ENCODE measurements at regions not wholly inside any gene's neighbourhood (a gene's known extent, or its start where the extent isn't known, plus 50 kb on each side); places are given as distances from the start of the nearest gene placed in this dataset.

- H3K4me3 Mint-ChIP-seq = no peak overlapping the region
- H3K9me3 Mint-ChIP-seq = no peaks in the 10 kb centered on the region
- H3K4me1 Mint-ChIP-seq = peaks cover 6% of the 10 kb centered on the region
- no peak for ATAC-seq
- no peaks in the 10 kb centered on the region for H3K36me3 Mint-ChIP-seq
- no peak overlapping the region for H3K27ac Mint-ChIP-seq
- DNase-seq (ENCODE audit: low spot score in 2 of 2) = no peak
These were observed 498.0 kb downstream of the FLRT2 start for GRCh38 chr14:86027990-86028389.

- Mint-ChIP-seq H3K36me3 (no peaks in the 10 kb centered on the region), H3K9me3 (no peaks in the 10 kb centered on the region), H3K4me3 (no peak overlapping the region), H3K4me1 (peaks cover 4% of the 10 kb centered on the region), H3K27ac (no peak overlapping the region)
- ATAC-seq (no peak), DNase-seq (ENCODE audit: low spot score in 2 of 2) (no peak)
These were observed 497.2 kb downstream of the FLRT2 start for GRCh38 chr14:86027144-86027543.

- DNase-seq (ENCODE audit: low spot score in 2 of 2) (no peak), ATAC-seq (no peak)
- no peak overlapping the region for H3K4me3 Mint-ChIP-seq
- H3K4me1 Mint-ChIP-seq = no peaks in the 10 kb centered on the region
- H3K36me3 Mint-ChIP-seq = no peaks in the 10 kb centered on the region
- H3K27ac Mint-ChIP-seq = no peak overlapping the region
- no peaks in the 10 kb centered on the region for H3K9me3 Mint-ChIP-seq
These were observed 492.2 kb downstream of the FLRT2 start for GRCh38 chr14:86022031-86022629.

GRCh38 chr14:86020841-86021240 lies 490.9 kb downstream of the FLRT2 start:
- Mint-ChIP-seq H3K27ac (no peak overlapping the region), H3K9me3 (peaks cover 3% of the 10 kb centered on the region), H3K4me3 (no peak overlapping the region), H3K36me3 (no peaks in the 10 kb centered on the region), H3K4me1 (no peaks in the 10 kb centered on the region)
- ATAC-seq = no peak
- DNase-seq (ENCODE audit: low spot score in 2 of 2) = no peak

- ATAC-seq = no peak
- H3K4me3 Mint-ChIP-seq = no peak overlapping the region
- no peaks in the 10 kb centered on the region for H3K36me3 Mint-ChIP-seq
- H3K9me3 Mint-ChIP-seq = peaks cover 3% of the 10 kb centered on the region
- no peaks in the 10 kb centered on the region for H3K4me1 Mint-ChIP-seq
- DNase-seq (ENCODE audit: low spot score in 2 of 2) = no peak
- H3K27ac Mint-ChIP-seq = no peak overlapping the region
These were observed 486.0 kb downstream of the FLRT2 start for GRCh38 chr14:86015941-86016340.

- Mint-ChIP-seq H3K9me3 (peaks cover 3% of the 10 kb centered on the region), H3K4me1 (no peaks in the 10 kb centered on the region), H3K4me3 (no peak overlapping the region), H3K36me3 (no peaks in the 10 kb centered on the region), H3K27ac (no peak overlapping the region)
- no peak for DNase-seq (ENCODE audit: low spot score in 2 of 2)
- no peak for ATAC-seq
These were observed 485.6 kb downstream of the FLRT2 start for GRCh38 chr14:86015511-86015910.

GRCh38 chr14:86013641-86014040 lies 483.7 kb downstream of the FLRT2 start:
- H3K36me3 Mint-ChIP-seq = no peaks in the 10 kb centered on the region
- DNase-seq (ENCODE audit: low spot score in 2 of 2) (no peak), ATAC-seq (no peak)
- peaks cover 3% of the 10 kb centered on the region for H3K9me3 Mint-ChIP-seq
- H3K4me3 Mint-ChIP-seq = no peak overlapping the region
- no peaks in the 10 kb centered on the region for H3K4me1 Mint-ChIP-seq
- H3K27ac Mint-ChIP-seq = no peak overlapping the region

GRCh38 chr14:86012461-86012860 lies 482.5 kb downstream of the FLRT2 start:
- no peak overlapping the region for H3K27ac Mint-ChIP-seq
- H3K4me1 Mint-ChIP-seq = no peaks in the 10 kb centered on the region
- DNase-seq (ENCODE audit: low spot score in 2 of 2) (no peak), ATAC-seq (no peak)
- H3K36me3 Mint-ChIP-seq = no peaks in the 10 kb centered on the region
- peaks cover 3% of the 10 kb centered on the region for H3K9me3 Mint-ChIP-seq
- H3K4me3 Mint-ChIP-seq = no peak overlapping the region

- H3K9me3 Mint-ChIP-seq = no peaks in the 10 kb centered on the region
- H3K4me1 Mint-ChIP-seq = no peaks in the 10 kb centered on the region
- H3K27ac Mint-ChIP-seq = no peak overlapping the region
- ATAC-seq (peak; percentile 65), DNase-seq (ENCODE audit: low spot score in 2 of 2) (no peak)
- H3K36me3 Mint-ChIP-seq = no peaks in the 10 kb centered on the region
- no peak overlapping the region for H3K4me3 Mint-ChIP-seq
These were observed 474.1 kb downstream of the FLRT2 start for GRCh38 chr14:86003998-86004397.

- ATAC-seq = no peak
- no peaks in the 10 kb centered on the region for H3K4me1 Mint-ChIP-seq
- H3K36me3 Mint-ChIP-seq = no peaks in the 10 kb centered on the region
These were observed 466.6 kb downstream of the FLRT2 start for GRCh38 chr14:85996551-85996950.

GRCh38 chr14:85991156-85991555 lies 461.2 kb downstream of the FLRT2 start:
- no peaks in the 10 kb centered on the region for H3K4me1 Mint-ChIP-seq
- no peak overlapping the region for H3K4me3 Mint-ChIP-seq
- DNase-seq (ENCODE audit: low spot score in 2 of 2) (no peak), ATAC-seq (no peak)
- no peaks in the 10 kb centered on the region for H3K9me3 Mint-ChIP-seq
- H3K27ac Mint-ChIP-seq = no peak overlapping the region
- H3K36me3 Mint-ChIP-seq = no peaks in the 10 kb centered on the region

More at GRCh38 chr14:85996551-85996950, 466.6 kb downstream of the FLRT2 start:
- no peak overlapping the region for H3K27ac Mint-ChIP-seq
- H3K9me3 Mint-ChIP-seq = no peaks in the 10 kb centered on the region
- DNase-seq (ENCODE audit: low spot score in 2 of 2) = no peak
- H3K4me3 Mint-ChIP-seq = no peak overlapping the region

GRCh38 chr14:85987907-85988306 lies 458.0 kb downstream of the FLRT2 start:
- Mint-ChIP-seq H3K4me1 (no peaks in the 10 kb centered on the region), H3K4me3 (no peak overlapping the region), H3K9me3 (no peaks in the 10 kb centered on the region), H3K27ac (no peak overlapping the region), H3K36me3 (no peaks in the 10 kb centered on the region)
- ATAC-seq = no peak
- DNase-seq (ENCODE audit: low spot score in 2 of 2) = no peak

- H3K4me3 Mint-ChIP-seq = no peak overlapping the region
- H3K9me3 Mint-ChIP-seq = no peaks in the 10 kb centered on the region
- DNase-seq (ENCODE audit: low spot score in 2 of 2) = no peak
- no peaks in the 10 kb centered on the region for H3K4me1 Mint-ChIP-seq
- ATAC-seq = no peak
- no peak overlapping the region for H3K27ac Mint-ChIP-seq
- H3K36me3 Mint-ChIP-seq = no peaks in the 10 kb centered on the region
These were observed 457.3 kb downstream of the FLRT2 start for GRCh38 chr14:85987292-85987691.

- DNase-seq (ENCODE audit: low spot score in 2 of 2) = no peak
- Mint-ChIP-seq H3K9me3 (peaks cover 2% of the 10 kb centered on the region), H3K4me3 (no peak overlapping the region), H3K4me1 (no peaks in the 10 kb centered on the region), H3K27ac (no peak overlapping the region), H3K36me3 (no peaks in the 10 kb centered on the region)
- no peak for ATAC-seq
These were observed 448.8 kb downstream of the FLRT2 start for GRCh38 chr14:85978582-85979250.

GRCh38 chr14:85974602-85975001 lies 444.7 kb downstream of the FLRT2 start:
- no peak overlapping the region for H3K27ac Mint-ChIP-seq
- peaks cover 12% of the 10 kb centered on the region for H3K9me3 Mint-ChIP-seq
- ATAC-seq (no peak), DNase-seq (ENCODE audit: low spot score in 2 of 2) (no peak)
- no peaks in the 10 kb centered on the region for H3K36me3 Mint-ChIP-seq
- no peak overlapping the region for H3K4me3 Mint-ChIP-seq
- H3K4me1 Mint-ChIP-seq = peaks cover 25% of the 10 kb centered on the region

GRCh38 chr14:85963486-85963885 lies 433.5 kb downstream of the FLRT2 start:
- peaks cover 12% of the 10 kb centered on the region for H3K4me1 Mint-ChIP-seq

More at GRCh38 chr14:85963486-85963885, 433.5 kb downstream of the FLRT2 start:
- Mint-ChIP-seq H3K27ac (no peak overlapping the region), H3K9me3 (no peaks in the 10 kb centered on the region), H3K4me3 (no peak overlapping the region), H3K36me3 (no peaks in the 10 kb centered on the region)
- no peak for DNase-seq (ENCODE audit: low spot score in 2 of 2)
- ATAC-seq = no peak
